Keratinocyte (primary cell): ENCODE measurements at regions not wholly inside any gene's neighbourhood (a gene's known extent, or its start where the extent isn't known, plus 50 kb on each side); places are given as distances from the start of the nearest gene placed in this dataset.

Experiments
- DNase-seq: peaks from one replicate; pipeline ENCODE4 v3.0.0-alpha.2; 2011; ENCODE audit warnings: low read depth, missing footprints, low spot score
- FAIRE-seq: peaks from 2 replicates; lab custom pipeline; 2011; peaks lifted over from hg19 to GRCh38; lab: Jason Lieb, UNC
- H2AFZ ChIP-seq: 2 replicates; pipeline ENCODE4 v1.6.0; 2012; ENCODE audit warnings: low read length, control low read depth, inconsistent platforms; ENCODE audit not compliant: control insufficient read depth
- H3K27ac ChIP-seq: 2 replicates; pipeline ENCODE4 v1.5.1; 2011; ENCODE audit warnings: low read length; ENCODE audit not compliant: control insufficient read depth, insufficient read depth
- H3K27me3 ChIP-seq: 3 replicates; pipeline ENCODE4 v1.6.0; 2011; ENCODE audit warnings: low read length; ENCODE audit not compliant: control insufficient read depth, insufficient read depth; ENCODE audit errors: extremely low read depth
- H3K36me3 ChIP-seq, 2 experiments: 2 replicates in 1 of 2; 3 replicates in 1 of 2; pipeline ENCODE4 v1.5.1; 2011; ENCODE audit warnings: low read length in 2 of 2, mild to moderate bottlenecking in 1 of 2; ENCODE audit not compliant: control insufficient read depth in 2 of 2, insufficient read depth in 2 of 2; ENCODE audit errors: extremely low read depth in 1 of 2
- H3K4me1 ChIP-seq: 3 replicates; pipeline ENCODE4 v1.5.1; 2011; ENCODE audit warnings: low read length; ENCODE audit not compliant: control insufficient read depth, insufficient read depth; ENCODE audit errors: extremely low read depth
- H3K4me2 ChIP-seq: 3 replicates; pipeline ENCODE4 v1.6.0; 2011; ENCODE audit warnings: low read depth, low read length; ENCODE audit not compliant: control insufficient read depth, insufficient read depth; ENCODE audit errors: extremely low read depth
- H3K4me3 ChIP-seq, 3 experiments: fragments of 200-600 bp in 1 of 3; sonication (generic) in 1 of 3; 2 replicates in 2 of 3; 3 replicates in 1 of 3; pipeline ENCODE4 v1.5.1; 2011 to 2016; ENCODE audit warnings: low read length in 3 of 3, mild to moderate bottlenecking in 3 of 3, control low read depth in 2 of 3, inconsistent platforms in 1 of 3, low read depth in 1 of 3, mixed read lengths in 1 of 3, mixed run types in 1 of 3, moderate library complexity in 1 of 3; ENCODE audit not compliant: control insufficient read depth in 2 of 3, insufficient read depth in 2 of 3; ENCODE audit errors: extremely low read depth in 1 of 3
- H3K79me2 ChIP-seq: 2 replicates; pipeline ENCODE4 v1.6.0; 2012; ENCODE audit warnings: low read length; ENCODE audit not compliant: control insufficient read depth, insufficient read depth
- H3K9ac ChIP-seq: 3 replicates; pipeline ENCODE4 v1.6.0; 2011; ENCODE audit warnings: low read length; ENCODE audit not compliant: control insufficient read depth, insufficient read depth; ENCODE audit errors: extremely low read depth
- H3K9me1 ChIP-seq: 3 replicates; pipeline ENCODE4 v1.6.0; 2011; ENCODE audit warnings: low read length; ENCODE audit not compliant: control insufficient read depth, insufficient read depth; ENCODE audit errors: extremely low read depth
- H3K9me3 ChIP-seq: 2 replicates; pipeline ENCODE4 v1.5.1; 2012; ENCODE audit warnings: low read depth, low read length; ENCODE audit not compliant: control insufficient read depth
- H4K20me1 ChIP-seq: 3 replicates; pipeline ENCODE4 v1.6.0; 2011; ENCODE audit warnings: low read length; ENCODE audit not compliant: control insufficient read depth, insufficient read depth; ENCODE audit errors: extremely low read depth
- CTCF ChIP-seq, 3 experiments: IDR thresholded peaks in 1 of 3; conservative IDR thresholded peaks in 1 of 3; optimal IDR thresholded peaks in 1 of 3; 2 replicates in 2 of 3; 3 replicates in 1 of 3; pipeline versions ENCODE3 to v1.5.1; 2011; ENCODE audit warnings: low read length in 3 of 3, mild to moderate bottlenecking in 3 of 3, moderate library complexity in 2 of 3, control low read depth in 1 of 3, inconsistent platforms in 1 of 3; ENCODE audit not compliant: insufficient read depth in 2 of 3; ENCODE audit errors: extremely low read depth in 1 of 3
- EZH2 ChIP-seq: IDR thresholded peaks from one replicate; pipeline ENCODE4 v1.6.1; 2012; ENCODE audit warnings: inconsistent platforms, mild to moderate bottlenecking, low read length, moderate library complexity
- dilution Hi-C: fragments of 300-500 bp; cut with MboI; formaldehyde crosslinking; loops from one replicate; pipeline ENCODE4 v1.7.0; 2020; ENCODE audit warnings: low sequenced_read_pairs; ENCODE audit not compliant: extremely low pct_ligation_motif_present

GRCh38 chr11:110859998-110860397, 147.8 kb upstream of the ARHGAP20 start:
- no peak overlapping the region for H3K4me2 ChIP-seq
- no peak overlapping the region for H3K9ac ChIP-seq
- no peak overlapping the region for H3K27ac ChIP-seq
- no peak overlapping the region for H2AFZ ChIP-seq
- no peaks in the 10 kb centered on the region for H3K79me2 ChIP-seq
- H4K20me1 ChIP-seq: no peaks in the 10 kb centered on the region
- H3K27me3 ChIP-seq: peaks cover 5% of the 10 kb centered on the region
- DNase-seq (no peak), FAIRE-seq (no peak)
- H3K4me3 ChIP-seq: no peak overlapping the region
- no peaks in the 10 kb centered on the region for H3K36me3 ChIP-seq
- no peaks in the 10 kb centered on the region for H3K4me1 ChIP-seq
- H3K9me3 ChIP-seq: no peaks in the 10 kb centered on the region
- H3K9me1 ChIP-seq: no peaks in the 10 kb centered on the region
- TF ChIP-seq EZH2: no peak
- TF ChIP-seq CTCF (optimal IDR thresholded peaks at IDR 0.05 in 1 of 3, IDR thresholded peaks at IDR 0.05 in 1 of 3, conservative IDR thresholded peaks at IDR 0.05 in 1 of 3; ENCODE audit: extremely low read depth in 1 of 3, insufficient read depth in 2 of 3, low read length in 3 of 3): no peak
- dilution Hi-C loops: no loop called here

- Histone ChIP-seq H3K27me3 (peaks cover 6% of the 10 kb centered on the region), H3K36me3 (no peaks in the 10 kb centered on the region), H3K9me3 (no peaks in the 10 kb centered on the region), H3K4me2 (no peak overlapping the region), H3K9me1 (no peaks in the 10 kb centered on the region), H2AFZ (no peak overlapping the region), H3K9ac (no peak overlapping the region), H3K27ac (no peak overlapping the region), H4K20me1 (no peaks in the 10 kb centered on the region), H3K4me3 (no peak overlapping the region), H3K79me2 (no peaks in the 10 kb centered on the region), H3K4me1 (no peaks in the 10 kb centered on the region)
- FAIRE-seq (no peak), DNase-seq (no peak)
- TF ChIP-seq CTCF (optimal IDR thresholded peaks at IDR 0.05 in 1 of 3, IDR thresholded peaks at IDR 0.05 in 1 of 3, conservative IDR thresholded peaks at IDR 0.05 in 1 of 3; ENCODE audit: extremely low read depth in 1 of 3, insufficient read depth in 2 of 3, low read length in 3 of 3): no peak
- TF ChIP-seq EZH2: no peak
- dilution Hi-C loops: no loop called here
Measured at GRCh38 chr11:110859240-110859840, 147.1 kb upstream of the ARHGAP20 start.
